Activated CD8-positive, alpha-beta T cell treated with anti-CD3 and anti-CD28 coated beads for 36 hours (primary cell): ENCODE measurements at regions not wholly inside any gene's neighbourhood (a gene's known extent, or its start where the extent isn't known, plus 50 kb on each side); places are given as distances from the start of the nearest gene placed in this dataset.

Source experiments
- ATAC-seq: fragments of 200-7000 bp; cut with Tn5 transposase; one replicate; pipeline ENCODE4 v1.10.0; 2021; ENCODE audit warnings: mild to moderate bottlenecking, moderate library complexity
- CTCF ChIA-PET: fragments of 350-600 bp; sonication (Branson Sonifier 250); formaldehyde crosslinking; loops from one replicate; lab custom pipeline; 2021; ENCODE audit warnings: antibody characterized with exemption; lab: Charles Lee
- POLR2A ChIA-PET: fragments of 350-600 bp; sonication (Branson Sonifier 250); formaldehyde crosslinking; loops from one replicate; lab custom pipeline; 2021; ENCODE audit warnings: antibody characterized with exemption; lab: Charles Lee
- DNase-seq: peaks from one replicate; pipeline ENCODE4 v3.0.0-alpha.2; 2020
- H3K27ac Mint-ChIP-seq: one replicate; pipeline ENCODE4 v1.8.0; 2021; ENCODE audit warnings: mild to moderate bottlenecking, mixed read lengths
- H3K27me3 Mint-ChIP-seq: one replicate; pipeline ENCODE4 v1.8.0; 2021; ENCODE audit warnings: mixed read lengths
- H3K36me3 Mint-ChIP-seq: one replicate; pipeline ENCODE4 v1.8.0; 2021; ENCODE audit warnings: low read depth, mixed read lengths
- H3K4me1 Mint-ChIP-seq: one replicate; pipeline ENCODE4 v1.8.0; 2021; ENCODE audit warnings: low read depth, mixed read lengths
- H3K4me3 Mint-ChIP-seq: one replicate; pipeline ENCODE4 v1.8.0; 2021; ENCODE audit warnings: mild to moderate bottlenecking, moderate library complexity, mixed read lengths
- H3K9me3 Mint-ChIP-seq: one replicate; pipeline ENCODE4 v1.8.0; 2021; ENCODE audit warnings: mixed read lengths
- CTCF ChIP-seq: fragments of 200-600 bp; IDR thresholded peaks from one replicate; pipeline ENCODE4 v1.8.0; 2022; ENCODE audit warnings: antibody characterized with exemption, mild to moderate bottlenecking
- intact Hi-C: fragments of 100-400 bp; cut with micrococcal nuclease; formaldehyde crosslinking; loops from one replicate; pipeline ENCODE4 v1.10.0; 2022

GRCh38 chr9:80144406-80144805 lies 572.6 kb downstream of the TLE4 start:
- no peak for TF ChIP-seq CTCF
- H3K36me3 Mint-ChIP-seq, result no peaks in the 10 kb centered on the region
- H3K4me3 Mint-ChIP-seq, result no peak overlapping the region
- H3K9me3 Mint-ChIP-seq, result peaks cover 5% of the 10 kb centered on the region
- no peak overlapping the region for H3K27ac Mint-ChIP-seq
- ATAC-seq, result no peak
- ChIA-PET POLR2A (no interaction called here), CTCF (interaction anchor here (1.2 kb wide), 1 partner anchor 31 kb away, joined by 4 read pairs; no protein-coding TSS in a partner anchor)
- no peaks in the 10 kb centered on the region for H3K27me3 Mint-ChIP-seq
- DNase-seq, result no peak
- H3K4me1 Mint-ChIP-seq, result no peaks in the 10 kb centered on the region
- intact Hi-C loops, result no loop called here

DNA sequence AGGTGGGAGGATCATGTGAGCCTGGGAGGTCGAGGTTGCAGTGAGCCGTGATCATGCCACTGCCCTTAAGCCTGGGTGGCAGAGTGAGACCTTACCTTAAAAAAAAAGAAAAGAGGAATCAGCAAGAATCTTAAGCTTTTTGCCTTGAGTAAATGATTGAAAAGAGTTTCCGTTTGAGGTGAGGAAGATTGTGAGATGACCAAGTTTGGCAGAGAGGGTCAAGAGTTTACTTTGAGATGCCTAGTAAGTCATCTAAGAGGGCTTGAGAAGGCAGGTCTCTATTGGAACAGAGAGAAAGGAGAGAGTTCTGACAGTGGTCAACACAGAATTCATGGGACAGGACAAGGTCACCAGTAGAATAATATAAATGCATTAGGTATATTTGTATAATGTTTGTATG lies 572.1 kb downstream of the TLE4 start:
- ATAC-seq (no peak), DNase-seq (no peak)
- no peak overlapping the region for H3K27ac Mint-ChIP-seq
- no peak for TF ChIP-seq CTCF
- H3K36me3 Mint-ChIP-seq, result no peaks in the 10 kb centered on the region
- CTCF ChIA-PET, result interaction anchor here (1.2 kb wide), 1 partner anchor 32 kb away, joined by 4 read pairs; no protein-coding TSS in a partner anchor
- POLR2A ChIA-PET, result no interaction called here
- intact Hi-C loops, result no loop called here
- no peak overlapping the region for H3K4me3 Mint-ChIP-seq
- H3K4me1 Mint-ChIP-seq, result no peaks in the 10 kb centered on the region
- no peaks in the 10 kb centered on the region for H3K9me3 Mint-ChIP-seq
- no peaks in the 10 kb centered on the region for H3K27me3 Mint-ChIP-seq

DNA sequence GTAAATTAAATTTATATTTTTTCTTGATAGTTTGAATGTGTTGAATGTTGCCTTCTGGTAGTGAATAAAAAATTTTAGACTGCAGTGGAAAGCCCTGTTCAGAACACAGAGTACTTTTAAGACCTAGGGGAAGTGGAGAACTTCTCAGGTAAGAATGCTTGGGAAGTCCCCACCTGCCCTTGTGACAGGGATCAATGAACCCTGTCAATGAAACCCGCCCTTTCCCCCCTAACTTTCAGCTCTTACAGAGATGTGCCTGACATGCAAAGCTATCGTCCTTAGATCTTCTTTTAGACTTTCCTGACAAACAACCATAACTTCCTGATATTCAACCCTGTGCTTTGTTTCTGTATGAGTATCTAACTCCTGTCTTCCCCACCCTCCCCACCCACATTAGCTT lies 562.7 kb downstream of the TLE4 start:
- Mint-ChIP-seq H3K27ac (no peak overlapping the region), H3K4me3 (no peak overlapping the region), H3K27me3 (no peaks in the 10 kb centered on the region), H3K9me3 (no peaks in the 10 kb centered on the region), H3K36me3 (no peaks in the 10 kb centered on the region), H3K4me1 (peaks cover 3% of the 10 kb centered on the region)
- intact Hi-C loops, result no loop called here
- no peak for TF ChIP-seq CTCF
- CTCF ChIA-PET, result no interaction called here
- DNase-seq, result no peak
- POLR2A ChIA-PET, result no interaction called here
- no peak for ATAC-seq

DNA sequence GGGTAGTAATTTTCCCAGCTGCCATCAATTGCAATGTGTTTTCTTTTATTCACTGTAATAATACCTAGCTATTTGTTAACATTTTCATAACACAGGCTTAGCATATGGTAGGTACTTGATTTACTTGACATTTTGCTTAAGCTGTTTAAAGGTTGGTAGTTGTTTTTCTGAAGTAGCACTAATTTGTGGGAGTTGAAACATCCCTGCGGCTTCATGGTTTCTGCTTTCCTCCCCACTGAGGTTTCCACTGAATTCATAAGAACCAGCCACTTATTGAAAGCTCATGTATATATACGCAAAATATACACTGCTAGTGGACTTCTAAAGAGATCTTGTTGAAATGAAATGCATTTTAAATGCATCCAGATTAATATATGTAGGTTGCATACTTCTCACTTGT lies 559.9 kb downstream of the TLE4 start:
- Mint-ChIP-seq H3K36me3 (no peaks in the 10 kb centered on the region), H3K4me3 (no peak overlapping the region), H3K4me1 (peaks cover 3% of the 10 kb centered on the region), H3K9me3 (no peaks in the 10 kb centered on the region), H3K27me3 (no peaks in the 10 kb centered on the region), H3K27ac (no peak overlapping the region)
- CTCF ChIA-PET, result no interaction called here
- DNase-seq (no peak), ATAC-seq (no peak)
- TF ChIP-seq CTCF, result no peak
- POLR2A ChIA-PET, result no interaction called here
- intact Hi-C loops, result no loop called here

GRCh38 chr9:80127920-80128319 lies 556.2 kb downstream of the TLE4 start:
- Mint-ChIP-seq H3K27ac (no peak overlapping the region), H3K36me3 (no peaks in the 10 kb centered on the region), H3K9me3 (no peaks in the 10 kb centered on the region), H3K4me1 (no peaks in the 10 kb centered on the region), H3K27me3 (peaks cover 4% of the 10 kb centered on the region), H3K4me3 (no peak overlapping the region)
- ChIA-PET CTCF (no interaction called here), POLR2A (no interaction called here)
- ATAC-seq (no peak), DNase-seq (no peak)
- no peak for TF ChIP-seq CTCF
- intact Hi-C loops, result no loop called here
